Fibroblast of lung (primary cell): ENCODE measurements at regions not wholly inside any gene's neighbourhood (a gene's known extent, or its start where the extent isn't known, plus 50 kb on each side); places are given as distances from the start of the nearest gene placed in this dataset.

Source experiments
- EZH2 ChIP-seq: IDR thresholded peaks from 2 replicates; pipeline ENCODE4 v1.5.1; 2012; ENCODE audit warnings: low read length, control low read depth, mild to moderate bottlenecking; ENCODE audit errors: missing control alignments
- TF ChIP-seq, protein P1 (sequence below), 2 donors: IDR thresholded peaks in 1 of 2; conservative IDR thresholded peaks in 1 of 2; 1 replicate in 1 of 2; 2 replicates in 1 of 2; pipeline ENCODE4 v1.5.1; 2011 to 2012; ENCODE audit warnings: low read length in 2 of 2, control low read depth in 1 of 2, inconsistent platforms in 1 of 2, low read depth in 1 of 2, mild to moderate bottlenecking in 1 of 2

DNA sequence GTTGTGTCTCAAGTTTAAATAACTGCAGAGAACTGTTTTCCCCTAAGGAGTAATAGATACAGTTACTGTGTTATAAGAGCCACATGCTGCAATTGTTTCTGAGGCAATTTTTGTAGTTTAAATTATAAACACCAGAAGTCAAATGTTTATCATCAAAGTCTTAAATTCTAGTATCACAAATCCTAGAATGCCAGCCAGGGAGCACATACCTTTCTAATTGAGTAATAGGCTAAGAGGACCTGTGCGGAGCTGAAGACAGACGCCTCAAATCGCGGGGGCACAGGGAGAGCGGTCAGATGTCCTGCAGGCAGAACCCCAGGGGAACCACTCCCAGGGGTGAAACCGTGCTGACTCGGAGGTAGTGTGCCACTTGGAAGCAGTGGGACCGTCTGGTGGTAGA lies 65.2 kb upstream of the TNFRSF19 start:
- TF ChIP-seq, protein P1, sequence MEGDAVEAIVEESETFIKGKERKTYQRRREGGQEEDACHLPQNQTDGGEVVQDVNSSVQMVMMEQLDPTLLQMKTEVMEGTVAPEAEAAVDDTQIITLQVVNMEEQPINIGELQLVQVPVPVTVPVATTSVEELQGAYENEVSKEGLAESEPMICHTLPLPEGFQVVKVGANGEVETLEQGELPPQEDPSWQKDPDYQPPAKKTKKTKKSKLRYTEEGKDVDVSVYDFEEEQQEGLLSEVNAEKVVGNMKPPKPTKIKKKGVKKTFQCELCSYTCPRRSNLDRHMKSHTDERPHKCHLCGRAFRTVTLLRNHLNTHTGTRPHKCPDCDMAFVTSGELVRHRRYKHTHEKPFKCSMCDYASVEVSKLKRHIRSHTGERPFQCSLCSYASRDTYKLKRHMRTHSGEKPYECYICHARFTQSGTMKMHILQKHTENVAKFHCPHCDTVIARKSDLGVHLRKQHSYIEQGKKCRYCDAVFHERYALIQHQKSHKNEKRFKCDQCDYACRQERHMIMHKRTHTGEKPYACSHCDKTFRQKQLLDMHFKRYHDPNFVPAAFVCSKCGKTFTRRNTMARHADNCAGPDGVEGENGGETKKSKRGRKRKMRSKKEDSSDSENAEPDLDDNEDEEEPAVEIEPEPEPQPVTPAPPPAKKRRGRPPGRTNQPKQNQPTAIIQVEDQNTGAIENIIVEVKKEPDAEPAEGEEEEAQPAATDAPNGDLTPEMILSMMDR (conservative IDR thresholded peaks at IDR 0.05 in 1 of 2, IDR thresholded peaks at IDR 0.05 in 1 of 2; ENCODE audit: low read depth in 1 of 2, low read length in 2 of 2) = no peak
- TF ChIP-seq EZH2 = no peak
